ENCODE measurements at regions not wholly inside any gene's neighbourhood (a gene's known extent, or its start where the extent isn't known, plus 50 kb on each side); places are given as distances from the start of the nearest gene placed in this dataset.

DNA sequence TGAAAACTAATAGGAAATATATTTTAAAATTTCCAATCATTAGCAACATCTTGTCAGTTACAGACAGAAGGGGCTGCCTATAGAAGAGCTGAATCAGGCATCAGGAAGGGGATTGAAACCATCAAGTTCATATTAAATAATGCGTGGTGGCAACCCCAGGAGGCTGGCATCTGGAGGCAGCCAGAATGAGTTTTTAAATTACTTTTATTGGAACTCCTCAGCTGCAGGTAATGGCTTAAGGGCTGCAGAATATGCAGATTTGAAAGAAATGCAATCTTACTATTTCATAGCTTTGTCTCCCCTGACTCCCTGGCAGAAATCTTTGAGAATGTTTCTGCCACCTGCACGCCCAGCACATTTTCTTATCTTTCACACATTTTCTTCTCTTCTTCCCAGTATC is 711.6 kb downstream of the PCDH19 start:
- no peak for TF ChIP-seq CTCF (IDR thresholded peaks at IDR 0.05; ENCODE audit: extremely low read depth, insufficient read depth, missing control alignments)
- DNase-seq (ENCODE audit: low spot score) = no peak
- in situ Hi-C loops (cut with MboI; ENCODE audit: low pct_unique_long_range_greater_than_20kb, low sequenced_read_pairs, unreplicated experiment) = no loop called here

GRCh38 chrX:99663136-99663535 is 746.9 kb downstream of the PCDH19 start:
- in situ Hi-C loops (cut with MboI; ENCODE audit: low pct_unique_long_range_greater_than_20kb, low sequenced_read_pairs, unreplicated experiment) = no loop called here
- no peak for DNase-seq (ENCODE audit: low spot score)
- TF ChIP-seq CTCF (IDR thresholded peaks at IDR 0.05; ENCODE audit: extremely low read depth, insufficient read depth, missing control alignments) = no peak

GRCh38 chrX:99654188-99654587 is 755.9 kb downstream of the PCDH19 start:
- no peak for DNase-seq (ENCODE audit: low spot score)
- no peak for TF ChIP-seq CTCF (IDR thresholded peaks at IDR 0.05; ENCODE audit: extremely low read depth, insufficient read depth, missing control alignments)
- in situ Hi-C loops (cut with MboI; ENCODE audit: low pct_unique_long_range_greater_than_20kb, low sequenced_read_pairs, unreplicated experiment) = no loop called here

DNA sequence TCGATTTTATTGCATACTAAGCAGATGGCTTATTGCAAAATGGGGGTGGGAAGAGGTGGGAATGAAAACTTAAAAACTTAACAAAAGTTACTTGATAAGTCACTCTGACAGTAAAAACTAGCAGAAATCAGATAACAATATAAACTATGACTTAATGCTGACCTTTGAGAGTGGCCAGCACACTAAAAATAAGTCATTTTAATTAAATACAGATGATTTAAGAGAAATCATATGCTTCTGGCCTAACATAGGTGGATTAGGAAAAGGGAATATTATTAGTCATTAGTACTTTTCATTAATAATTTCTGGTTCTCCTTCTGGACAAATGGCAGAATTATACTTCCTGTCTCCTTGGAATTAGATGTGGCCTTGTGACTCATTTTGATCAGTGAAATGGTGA is 756.7 kb downstream of the PCDH19 start:
- in situ Hi-C loops (cut with MboI; ENCODE audit: low pct_unique_long_range_greater_than_20kb, low sequenced_read_pairs, unreplicated experiment) = no loop called here
- no peak for TF ChIP-seq CTCF (IDR thresholded peaks at IDR 0.05; ENCODE audit: extremely low read depth, insufficient read depth, missing control alignments)
- no peak for DNase-seq (ENCODE audit: low spot score)

- TF ChIP-seq CTCF (IDR thresholded peaks at IDR 0.05; ENCODE audit: extremely low read depth, insufficient read depth, missing control alignments) = no peak
- no peak for DNase-seq (ENCODE audit: low spot score)
- in situ Hi-C loops (cut with MboI; ENCODE audit: low pct_unique_long_range_greater_than_20kb, low sequenced_read_pairs, unreplicated experiment) = no loop called here
These were observed 797.0 kb downstream of the PCDH19 start for GRCh38 chrX:99613041-99613440.

DNA sequence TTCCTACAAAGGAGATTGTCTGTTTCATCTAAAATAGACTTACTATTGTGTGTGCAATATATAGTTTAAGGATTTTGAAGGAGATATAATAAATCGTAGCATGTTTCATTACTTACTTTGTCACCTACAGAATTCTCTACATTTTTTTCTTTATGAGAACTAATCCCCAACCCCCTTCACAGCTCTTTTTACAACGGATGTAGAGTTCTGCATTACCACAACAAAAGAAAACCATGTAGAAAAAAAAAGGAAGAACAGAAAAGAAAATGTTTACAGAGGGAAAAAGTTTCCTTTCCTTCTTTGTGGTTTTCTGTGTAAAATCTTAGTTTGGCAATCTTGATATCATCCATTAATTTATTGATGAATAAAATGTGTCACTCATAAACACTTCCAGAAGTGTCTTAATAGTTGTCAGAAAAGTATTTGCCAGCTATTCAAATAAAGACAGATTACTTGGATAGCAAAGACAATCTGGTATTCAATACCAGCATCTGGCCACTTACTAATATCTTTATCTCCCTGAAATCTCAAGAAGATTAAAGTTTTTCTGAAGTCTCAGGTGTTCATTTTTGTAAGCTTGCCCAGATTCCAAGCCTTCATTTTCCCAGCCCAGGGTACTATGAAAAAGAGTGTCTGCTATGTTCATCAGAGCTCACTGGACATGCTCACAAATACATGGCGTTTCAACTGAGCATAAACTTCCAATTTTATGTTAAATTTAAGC is 806.8 kb downstream of the PCDH19 start:
- no peak for TF ChIP-seq CTCF (IDR thresholded peaks at IDR 0.05; ENCODE audit: extremely low read depth, insufficient read depth, missing control alignments)
- no peak for DNase-seq (ENCODE audit: low spot score)
- in situ Hi-C loops (cut with MboI; ENCODE audit: low pct_unique_long_range_greater_than_20kb, low sequenced_read_pairs, unreplicated experiment) = no loop called here

All from GM13977 (cell line).